ENCODE measurements at regions not wholly inside any gene's neighbourhood (a gene's known extent, or its start where the extent isn't known, plus 50 kb on each side); places are given as distances from the start of the nearest gene placed in this dataset.

- no peak overlapping the region for H3K27ac Mint-ChIP-seq
- peaks cover 5% of the 10 kb centered on the region for H3K9me3 Mint-ChIP-seq
- H3K4me3 Mint-ChIP-seq = no peak overlapping the region
- no peaks in the 10 kb centered on the region for H3K27me3 Mint-ChIP-seq
- no peaks in the 10 kb centered on the region for H3K4me1 Mint-ChIP-seq
- H3K36me3 Mint-ChIP-seq (ENCODE audit: low read depth) = no peaks in the 10 kb centered on the region
- ATAC-seq (replicated peaks) = no peak
These were observed 66.7 kb downstream of the CD164 start for GRCh38 chr6:109315341-109316110.

- Mint-ChIP-seq H3K36me3 (ENCODE audit: low read depth) (no peaks in the 10 kb centered on the region), H3K27ac (no peak overlapping the region), H3K9me3 (peaks cover 5% of the 10 kb centered on the region), H3K4me1 (no peaks in the 10 kb centered on the region), H3K27me3 (peaks cover 5% of the 10 kb centered on the region), H3K4me3 (no peak overlapping the region)
- no peak for ATAC-seq (replicated peaks)
These were observed 68.0 kb downstream of the CD164 start for GRCh38 chr6:109314313-109314712.

GRCh38 chr6:109313139-109313538 is 69.1 kb downstream of the CD164 start:
- Mint-ChIP-seq H3K9me3 (peaks cover 5% of the 10 kb centered on the region), H3K4me1 (no peaks in the 10 kb centered on the region), H3K4me3 (no peak overlapping the region), H3K36me3 (ENCODE audit: low read depth) (no peaks in the 10 kb centered on the region), H3K27me3 (peaks cover 5% of the 10 kb centered on the region), H3K27ac (no peak overlapping the region)
- no peak for ATAC-seq (replicated peaks)

GRCh38 chr6:109311471-109311870 is 70.8 kb downstream of the CD164 start:
- Mint-ChIP-seq H3K36me3 (ENCODE audit: low read depth) (no peaks in the 10 kb centered on the region), H3K4me3 (no peak overlapping the region), H3K9me3 (peaks cover 5% of the 10 kb centered on the region), H3K4me1 (no peaks in the 10 kb centered on the region), H3K27me3 (peaks cover 5% of the 10 kb centered on the region), H3K27ac (no peak overlapping the region)
- no peak for ATAC-seq (replicated peaks)

- Mint-ChIP-seq H3K36me3 (ENCODE audit: low read depth) (no peaks in the 10 kb centered on the region), H3K27me3 (peaks cover 5% of the 10 kb centered on the region), H3K4me1 (no peaks in the 10 kb centered on the region), H3K27ac (no peak overlapping the region), H3K9me3 (peaks cover 5% of the 10 kb centered on the region), H3K4me3 (no peak overlapping the region)
- no peak for ATAC-seq (replicated peaks)
These were observed 72.3 kb downstream of the CD164 start for GRCh38 chr6:109309917-109310316.

- Mint-ChIP-seq H3K9me3 (peaks cover 5% of the 10 kb centered on the region), H3K4me3 (no peak overlapping the region), H3K27ac (no peak overlapping the region), H3K4me1 (peaks cover 7% of the 10 kb centered on the region), H3K36me3 (ENCODE audit: low read depth) (no peaks in the 10 kb centered on the region), H3K27me3 (peaks cover 5% of the 10 kb centered on the region)
- peak; percentile 91 for ATAC-seq (replicated peaks)
These were observed 74.2 kb downstream of the CD164 start for GRCh38 chr6:109308018-109308492.

- ATAC-seq (replicated peaks) = no peak
- Mint-ChIP-seq H3K27ac (no peak overlapping the region), H3K27me3 (peaks cover 5% of the 10 kb centered on the region), H3K4me1 (peaks cover 7% of the 10 kb centered on the region), H3K4me3 (no peak overlapping the region), H3K36me3 (ENCODE audit: low read depth) (no peaks in the 10 kb centered on the region), H3K9me3 (peaks cover 4% of the 10 kb centered on the region)
These were observed 75.5 kb downstream of the CD164 start for GRCh38 chr6:109306733-109307132.

- Mint-ChIP-seq H3K4me1 (peaks cover 7% of the 10 kb centered on the region), H3K36me3 (ENCODE audit: low read depth) (no peaks in the 10 kb centered on the region), H3K4me3 (no peak overlapping the region), H3K9me3 (no peaks in the 10 kb centered on the region), H3K27ac (peak overlapping the region; percentile 25), H3K27me3 (peaks cover 10% of the 10 kb centered on the region)
- no peak for ATAC-seq (replicated peaks)
These were observed 77.2 kb downstream of the CD164 start for GRCh38 chr6:109305028-109305427.

GRCh38 chr6:109304284-109305015 is 77.8 kb downstream of the CD164 start:
- peaks cover 7% of the 10 kb centered on the region for H3K4me1 Mint-ChIP-seq
- peak; percentile 65 for ATAC-seq (replicated peaks)
- H3K27ac Mint-ChIP-seq = peak overlapping the region; percentile 25
- no peaks in the 10 kb centered on the region for H3K9me3 Mint-ChIP-seq
- no peaks in the 10 kb centered on the region for H3K36me3 Mint-ChIP-seq (ENCODE audit: low read depth)
- no peak overlapping the region for H3K4me3 Mint-ChIP-seq
- H3K27me3 Mint-ChIP-seq = peaks cover 8% of the 10 kb centered on the region

- Mint-ChIP-seq H3K4me3 (no peak overlapping the region), H3K27ac (no peak overlapping the region), H3K36me3 (ENCODE audit: low read depth) (no peaks in the 10 kb centered on the region), H3K9me3 (no peaks in the 10 kb centered on the region), H3K27me3 (peaks cover 8% of the 10 kb centered on the region), H3K4me1 (peaks cover 7% of the 10 kb centered on the region)
- no peak for ATAC-seq (replicated peaks)
These were observed 78.5 kb downstream of the CD164 start for GRCh38 chr6:109303640-109304283.

- no peak for ATAC-seq (replicated peaks)
- no peaks in the 10 kb centered on the region for H3K9me3 Mint-ChIP-seq
- no peak overlapping the region for H3K4me3 Mint-ChIP-seq
- H3K27ac Mint-ChIP-seq = no peak overlapping the region
- peaks cover 7% of the 10 kb centered on the region for H3K4me1 Mint-ChIP-seq
- no peaks in the 10 kb centered on the region for H3K36me3 Mint-ChIP-seq (ENCODE audit: low read depth)
- peaks cover 8% of the 10 kb centered on the region for H3K27me3 Mint-ChIP-seq
These were observed 79.1 kb downstream of the CD164 start for GRCh38 chr6:109303164-109303563.

- no peak for ATAC-seq (replicated peaks)
- H3K4me3 Mint-ChIP-seq = no peak overlapping the region
- H3K27ac Mint-ChIP-seq = no peak overlapping the region
- H3K9me3 Mint-ChIP-seq = no peaks in the 10 kb centered on the region
- no peaks in the 10 kb centered on the region for H3K36me3 Mint-ChIP-seq (ENCODE audit: low read depth)
- peaks cover 8% of the 10 kb centered on the region for H3K27me3 Mint-ChIP-seq
- peaks cover 7% of the 10 kb centered on the region for H3K4me1 Mint-ChIP-seq
These were observed 80.1 kb downstream of the CD164 start for GRCh38 chr6:109302176-109302575.

GRCh38 chr6:109301418-109301817 is 80.8 kb downstream of the CD164 start:
- no peak for ATAC-seq (replicated peaks)
- Mint-ChIP-seq H3K27me3 (peaks cover 11% of the 10 kb centered on the region), H3K9me3 (no peaks in the 10 kb centered on the region), H3K4me1 (peaks cover 7% of the 10 kb centered on the region), H3K36me3 (ENCODE audit: low read depth) (no peaks in the 10 kb centered on the region), H3K4me3 (no peak overlapping the region), H3K27ac (no peak overlapping the region)

- no peak for ATAC-seq (replicated peaks)
- Mint-ChIP-seq H3K9me3 (no peaks in the 10 kb centered on the region), H3K4me3 (no peak overlapping the region), H3K27ac (no peak overlapping the region), H3K4me1 (peaks cover 7% of the 10 kb centered on the region), H3K27me3 (peaks cover 12% of the 10 kb centered on the region), H3K36me3 (ENCODE audit: low read depth) (no peaks in the 10 kb centered on the region)
These were observed 81.4 kb downstream of the CD164 start for GRCh38 chr6:109300874-109301273.

Data from activated T-helper 17 cell treated with anti-CD3 and anti-CD28 coated beads, Interleukin-2, amount 50 U/mL, for 72 hours (primary cell).